HFF-Myc (cell line): ENCODE measurements at regions not wholly inside any gene's neighbourhood (a gene's known extent, or its start where the extent isn't known, plus 50 kb on each side); places are given as distances from the start of the nearest gene placed in this dataset.
"Not testable (repeated sequence)": the region's sequence is repeated elsewhere in the genome, so short reads cannot be mapped to it uniquely, and the experiment has no call there.

ENCODE experiments used
- DNase-seq: peaks from one replicate; pipeline ENCODE4 v3.0.0-alpha.2; 2011; ENCODE audit warnings: low read depth; ENCODE audit errors: extremely low read depth
- H3K4me3 ChIP-seq: replicated peaks from 2 replicates; pipeline ENCODE4 v1.5.1; 2011; ENCODE audit warnings: low read depth, mild to moderate bottlenecking, control low read depth, low read length
- CTCF ChIP-seq: IDR thresholded peaks from 2 replicates; pipeline ENCODE4 v1.5.1; 2012; ENCODE audit warnings: mild to moderate bottlenecking, low read depth, low read length, control low read depth; ENCODE audit errors: missing control alignments

GRCh38 chr2:76188334-76189008 is 477.8 kb upstream of the GCFC2 start:
- no peak for TF ChIP-seq CTCF
- no peak for DNase-seq

GRCh38 chr2:76187415-76187814 is 476.7 kb upstream of the GCFC2 start:
- TF ChIP-seq CTCF, result no peak
- H3K4me3 ChIP-seq, result no peak overlapping the region
- no peak for DNase-seq

More at GRCh38 chr2:76188334-76189008, 477.8 kb upstream of the GCFC2 start:
- no peak overlapping the region for H3K4me3 ChIP-seq

DNA sequence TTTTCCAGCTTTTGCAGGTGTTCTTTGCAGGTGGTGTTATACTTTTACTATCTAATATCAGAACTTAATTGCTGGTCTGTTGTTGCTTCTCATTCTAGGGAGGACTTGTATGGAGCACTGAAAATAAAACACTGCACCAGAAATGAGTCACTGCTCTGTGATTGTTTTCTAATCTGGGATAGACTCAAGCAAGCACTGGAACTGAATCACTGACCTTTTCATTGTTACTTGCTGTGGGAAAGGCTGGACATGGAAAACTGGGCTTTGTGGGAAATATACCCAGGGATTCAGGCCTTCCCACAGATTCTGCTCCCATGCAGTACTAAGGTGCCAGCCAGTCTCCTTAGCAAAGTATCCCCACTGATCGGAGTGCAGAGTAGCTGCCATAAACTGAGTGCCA is 470.0 kb upstream of the GCFC2 start:
- no peak for DNase-seq
- TF ChIP-seq CTCF, result no peak
- no peak overlapping the region for H3K4me3 ChIP-seq

- no peak for TF ChIP-seq CTCF
- H3K4me3 ChIP-seq, result no peak overlapping the region
- DNase-seq, result no peak
Observed at GRCh38 chr2:76178610-76179009, 467.9 kb upstream of the GCFC2 start.

DNA sequence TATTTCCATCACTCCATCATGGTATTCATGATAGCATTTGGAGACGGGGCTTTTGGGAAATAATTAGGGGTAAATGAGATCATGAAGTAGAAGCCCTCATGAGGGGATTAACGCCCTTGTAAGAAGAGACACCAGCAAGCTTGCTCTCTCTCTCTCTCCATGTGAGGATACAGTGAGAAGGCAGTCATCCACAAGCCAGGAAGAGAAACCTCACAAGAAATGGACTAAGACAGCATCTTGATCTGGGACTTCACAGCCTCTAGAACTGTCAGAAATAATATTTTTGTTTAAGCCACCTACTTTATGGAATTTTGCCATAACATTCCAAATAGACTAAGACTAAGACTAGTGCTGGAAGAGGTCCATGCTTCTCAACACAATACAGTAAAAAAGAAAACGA is 464.6 kb upstream of the GCFC2 start:
- TF ChIP-seq CTCF, result no peak
- DNase-seq, result no peak

DNA sequence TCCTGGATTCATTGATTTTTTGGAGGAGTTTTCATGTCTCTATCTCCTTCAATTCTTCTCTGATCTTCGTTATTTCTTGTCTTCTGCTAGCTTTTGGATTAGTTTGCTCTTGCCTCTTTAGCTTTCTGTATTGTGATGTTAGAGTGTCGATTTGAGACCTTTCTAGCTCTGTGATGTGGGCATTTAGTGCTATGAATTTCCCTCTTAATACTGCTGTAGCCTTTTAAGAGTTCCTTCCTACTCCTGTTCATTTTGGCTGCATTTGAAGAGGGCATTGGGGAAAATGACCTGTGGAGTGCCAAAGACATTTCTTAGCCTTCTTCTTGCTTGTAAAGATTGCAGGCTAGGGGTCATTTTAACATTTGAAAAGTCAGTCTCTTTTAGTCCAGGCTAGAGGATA is 463.8 kb upstream of the GCFC2 start:
- no peak overlapping the region for H3K4me3 ChIP-seq
- DNase-seq, result no peak
- TF ChIP-seq CTCF, result no peak

More for the DNA sequence above, 464.6 kb upstream of the GCFC2 start:
- no peak overlapping the region for H3K4me3 ChIP-seq

DNA sequence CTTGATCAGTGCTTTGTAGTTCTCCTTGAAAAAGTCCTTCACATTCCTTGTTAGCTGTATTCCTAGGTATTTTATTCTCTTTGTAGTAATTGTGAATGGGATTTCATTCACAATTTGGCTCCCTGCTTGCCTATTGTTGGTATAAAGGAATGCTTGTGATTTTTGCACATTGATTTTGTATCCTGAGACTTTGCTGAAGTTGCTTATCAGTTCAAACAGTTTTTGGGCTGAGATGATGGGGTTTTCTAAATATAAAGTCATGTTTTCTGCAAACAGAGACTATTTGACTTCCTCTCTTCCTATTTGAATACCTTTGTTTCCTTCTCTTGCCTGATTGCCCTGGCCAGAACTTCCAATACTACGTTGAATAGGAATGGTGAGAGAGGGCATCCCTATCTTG is 462.5 kb upstream of the GCFC2 start:
- H3K4me3 ChIP-seq, DNase-seq: not testable (repeated sequence)

DNA sequence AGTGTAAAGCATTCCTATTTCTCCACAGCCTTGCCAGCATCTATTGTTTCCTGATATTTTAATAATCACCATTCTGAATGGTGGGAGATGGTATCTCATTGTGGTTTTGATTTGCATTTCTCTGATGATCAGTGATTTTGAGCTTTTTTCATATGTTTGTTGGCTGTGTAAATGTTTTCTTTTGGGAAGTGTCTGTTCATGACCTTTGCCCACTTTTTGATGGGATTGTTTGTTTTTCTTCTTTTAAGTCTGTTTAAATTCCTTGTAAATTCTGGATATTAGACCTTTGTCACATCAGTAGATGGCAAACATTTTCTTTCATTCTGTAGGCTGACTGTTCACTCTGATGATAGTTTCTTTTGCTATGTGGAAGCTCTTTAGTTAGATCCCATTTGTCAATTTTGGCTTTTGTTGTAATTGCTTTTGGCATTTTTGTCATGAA is 461.5 kb upstream of the GCFC2 start:
- H3K4me3 ChIP-seq, DNase-seq: not testable (repeated sequence)
